GM10248 (cell line): ENCODE measurements at regions not wholly inside any gene's neighbourhood (a gene's known extent, or its start where the extent isn't known, plus 50 kb on each side); places are given as distances from the start of the nearest gene placed in this dataset.

Experiments used
- CTCF ChIA-PET: fragments of 300-600 bp; sonication (Branson Sonifier 250); formaldehyde crosslinking; extraction: SDS; loops from one replicate; lab custom pipeline; 2021; ENCODE audit warnings: antibody characterized with exemption; lab: Yijun Ruan, JAX
- POLR2A ChIA-PET: fragments of 350-650 bp; sonication (Branson Sonifier 250); formaldehyde crosslinking; extraction: SDS; loops from one replicate; lab custom pipeline; 2020; ENCODE audit warnings: antibody characterized with exemption; lab: Yijun Ruan, JAX
- DNase-seq: peaks from one replicate; pipeline ENCODE4 v3.0.0; 2012; ENCODE audit errors: extremely low spot score
- CTCF ChIP-seq: IDR thresholded peaks from 2 replicates; pipeline ENCODE4 v1.5.1; 2012; ENCODE audit warnings: mild to moderate bottlenecking, low read depth; ENCODE audit errors: extremely low read depth, missing control alignments, control extremely low read depth

GRCh38 chr2:139769633-139770032 is 989.4 kb upstream of the NXPH2 start:
- DNase-seq = no peak
- POLR2A ChIA-PET = no interaction called here
- CTCF ChIA-PET = no interaction called here
- TF ChIP-seq CTCF = no peak

- POLR2A ChIA-PET = no interaction called here
- DNase-seq = no peak
- CTCF ChIA-PET = no interaction called here
- no peak for TF ChIP-seq CTCF
Measured at GRCh38 chr2:139763705-139764104, 983.5 kb upstream of the NXPH2 start.

- ChIA-PET CTCF (no interaction called here), POLR2A (no interaction called here)
- no peak for TF ChIP-seq CTCF
- no peak for DNase-seq
Measured at GRCh38 chr2:139759000-139759505, 978.9 kb upstream of the NXPH2 start.

- POLR2A ChIA-PET = no interaction called here
- no peak for DNase-seq
- CTCF ChIA-PET = no interaction called here
- TF ChIP-seq CTCF = no peak
Measured at GRCh38 chr2:139746901-139747300, 966.7 kb upstream of the NXPH2 start.

- ChIA-PET POLR2A (no interaction called here), CTCF (no interaction called here)
- TF ChIP-seq CTCF = no peak
- no peak for DNase-seq
Measured at GRCh38 chr2:139744273-139744672, 964.1 kb upstream of the NXPH2 start.

- TF ChIP-seq CTCF = no peak
- CTCF ChIA-PET = no interaction called here
- DNase-seq = no peak
- POLR2A ChIA-PET = no interaction called here
Measured at GRCh38 chr2:139742216-139743172, 962.3 kb upstream of the NXPH2 start.
